IPS-15b (cell line): ENCODE measurements at regions not wholly inside any gene's neighbourhood (a gene's known extent, or its start where the extent isn't known, plus 50 kb on each side); places are given as distances from the start of the nearest gene placed in this dataset.

Experiments
- H3K27me3 ChIP-seq: one replicate; pipeline ENCODE4 v1.6.1; 2013; ENCODE audit warnings: low read length; ENCODE audit not compliant: control insufficient read depth, insufficient read depth
- H3K36me3 ChIP-seq: one replicate; pipeline ENCODE4 v1.6.1; 2013; ENCODE audit warnings: low read length; ENCODE audit not compliant: control insufficient read depth, insufficient read depth
- H3K4me1 ChIP-seq: one replicate; pipeline ENCODE4 v1.6.1; 2013; ENCODE audit warnings: mild to moderate bottlenecking, low read length; ENCODE audit not compliant: control insufficient read depth, insufficient read depth
- H3K4me3 ChIP-seq: one replicate; pipeline ENCODE4 v1.5.1; 2013; ENCODE audit warnings: low read depth, low read length
- H3K9ac ChIP-seq: one replicate; pipeline ENCODE4 v1.6.1; 2013; ENCODE audit warnings: low read depth, mild to moderate bottlenecking, low read length
- H3K9me3 ChIP-seq: one replicate; pipeline ENCODE4 v1.6.1; 2013; ENCODE audit warnings: mild to moderate bottlenecking, low read length; ENCODE audit not compliant: control insufficient read depth, insufficient read depth

DNA sequence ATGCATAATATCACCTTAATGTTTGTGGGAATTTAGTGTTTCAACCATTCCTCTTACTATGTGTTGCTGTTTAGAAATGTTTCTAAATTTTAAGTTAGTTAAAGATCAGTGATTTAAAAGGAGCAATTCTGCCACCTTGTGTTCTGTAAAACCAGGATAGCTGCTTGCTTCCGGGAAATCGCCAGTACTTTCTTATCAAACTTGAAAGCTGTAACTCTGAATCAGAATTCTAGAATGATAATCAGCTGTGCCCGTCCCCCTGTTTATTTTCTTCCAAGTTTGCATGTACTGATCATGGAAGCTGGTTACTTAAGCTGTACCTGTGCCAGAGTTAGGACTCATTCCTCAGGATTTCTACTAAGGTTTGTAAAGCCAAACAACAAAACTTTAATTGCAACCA, 656.4 kb downstream of the LTN1 start:
- Histone ChIP-seq H3K4me3 (no peak overlapping the region), H3K36me3 (no peaks in the 10 kb centered on the region), H3K27me3 (no peaks in the 10 kb centered on the region), H3K9ac (no peak overlapping the region), H3K9me3 (no peaks in the 10 kb centered on the region), H3K4me1 (no peaks in the 10 kb centered on the region)

GRCh38 chr21:28334407-28334806, 658.3 kb downstream of the LTN1 start:
- H3K36me3 ChIP-seq: no peaks in the 10 kb centered on the region
- H3K4me3 ChIP-seq: no peak overlapping the region
- peaks cover 4% of the 10 kb centered on the region for H3K9me3 ChIP-seq

DNA sequence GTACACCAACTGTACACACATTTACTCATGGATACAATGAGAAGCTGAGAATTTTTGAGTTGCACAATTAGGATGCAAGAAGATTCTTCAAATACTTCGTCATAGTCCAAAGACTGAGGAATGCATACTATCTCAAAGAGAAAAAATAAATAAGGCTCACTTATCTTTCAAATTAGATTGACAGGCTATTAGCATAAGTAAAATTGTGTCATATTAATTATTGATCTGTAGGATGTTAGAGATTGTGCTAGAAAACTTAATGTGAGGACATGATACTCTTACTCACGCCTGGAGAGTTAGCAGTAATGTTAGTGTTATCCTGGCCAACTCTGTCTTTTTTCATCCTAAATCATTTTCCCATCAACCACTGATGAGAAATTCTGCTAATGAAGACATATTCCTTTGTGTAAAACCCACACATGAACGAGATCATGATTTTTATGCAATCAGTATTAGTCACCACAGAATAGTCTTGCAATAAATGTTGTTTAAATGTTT, 659.0 kb downstream of the LTN1 start:
- H3K9me3 ChIP-seq: peaks cover 4% of the 10 kb centered on the region
- no peak overlapping the region for H3K4me3 ChIP-seq
- no peak overlapping the region for H3K9ac ChIP-seq

More at GRCh38 chr21:28334407-28334806, 658.3 kb downstream of the LTN1 start:
- Histone ChIP-seq H3K9ac (no peak overlapping the region), H3K27me3 (no peaks in the 10 kb centered on the region), H3K4me1 (no peaks in the 10 kb centered on the region)

GRCh38 chr21:28332796-28333195, 659.9 kb downstream of the LTN1 start:
- Histone ChIP-seq H3K27me3 (no peaks in the 10 kb centered on the region), H3K4me3 (no peak overlapping the region), H3K9ac (no peak overlapping the region), H3K4me1 (no peaks in the 10 kb centered on the region), H3K9me3 (peaks cover 4% of the 10 kb centered on the region), H3K36me3 (no peaks in the 10 kb centered on the region)

More for the DNA sequence above, 659.0 kb downstream of the LTN1 start:
- Histone ChIP-seq H3K4me1 (no peaks in the 10 kb centered on the region), H3K36me3 (no peaks in the 10 kb centered on the region), H3K27me3 (no peaks in the 10 kb centered on the region)

GRCh38 chr21:28325618-28326017, 667.1 kb downstream of the LTN1 start:
- no peak overlapping the region for H3K9ac ChIP-seq
- no peaks in the 10 kb centered on the region for H3K36me3 ChIP-seq
- H3K4me3 ChIP-seq: no peak overlapping the region
- H3K4me1 ChIP-seq: peaks cover 17% of the 10 kb centered on the region
- H3K9me3 ChIP-seq: peaks cover 4% of the 10 kb centered on the region
- H3K27me3 ChIP-seq: no peaks in the 10 kb centered on the region

DNA sequence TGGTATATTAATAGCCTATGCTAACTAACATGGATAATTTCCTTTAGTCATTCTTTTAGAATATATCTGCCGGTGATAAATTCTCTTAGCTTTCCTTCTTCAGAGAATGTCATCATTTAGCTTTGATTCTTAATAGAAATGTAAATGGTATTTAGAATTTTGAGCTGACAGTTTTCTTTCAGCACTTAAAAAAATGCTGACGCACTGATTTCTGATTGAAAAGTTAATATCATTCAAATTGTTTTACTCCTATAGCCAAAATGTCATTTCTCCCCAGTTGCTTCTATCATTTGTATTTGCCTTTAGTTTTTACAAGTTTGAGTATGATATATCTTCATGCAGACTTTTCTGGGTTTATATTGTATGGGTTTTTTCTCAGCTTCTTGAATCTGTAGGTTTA, 668.0 kb downstream of the LTN1 start:
- H3K4me1 ChIP-seq: peaks cover 17% of the 10 kb centered on the region
- H3K9me3 ChIP-seq: peaks cover 1% of the 10 kb centered on the region
- H3K36me3 ChIP-seq: no peaks in the 10 kb centered on the region
- no peaks in the 10 kb centered on the region for H3K27me3 ChIP-seq
- H3K4me3 ChIP-seq: no peak overlapping the region
- H3K9ac ChIP-seq: no peak overlapping the region

- Histone ChIP-seq H3K27me3 (no peaks in the 10 kb centered on the region), H3K4me3 (no peak overlapping the region), H3K9me3 (no peaks in the 10 kb centered on the region), H3K4me1 (no peaks in the 10 kb centered on the region), H3K9ac (no peak overlapping the region), H3K36me3 (no peaks in the 10 kb centered on the region)
Measured at GRCh38 chr21:28317177-28317950, 675.3 kb downstream of the LTN1 start.

GRCh38 chr21:28311411-28312190, 681.1 kb downstream of the LTN1 start:
- no peaks in the 10 kb centered on the region for H3K36me3 ChIP-seq
- H3K9me3 ChIP-seq: no peaks in the 10 kb centered on the region
- peaks cover 3% of the 10 kb centered on the region for H3K4me1 ChIP-seq
- H3K9ac ChIP-seq: no peak overlapping the region
- no peak overlapping the region for H3K4me3 ChIP-seq
- no peaks in the 10 kb centered on the region for H3K27me3 ChIP-seq

DNA sequence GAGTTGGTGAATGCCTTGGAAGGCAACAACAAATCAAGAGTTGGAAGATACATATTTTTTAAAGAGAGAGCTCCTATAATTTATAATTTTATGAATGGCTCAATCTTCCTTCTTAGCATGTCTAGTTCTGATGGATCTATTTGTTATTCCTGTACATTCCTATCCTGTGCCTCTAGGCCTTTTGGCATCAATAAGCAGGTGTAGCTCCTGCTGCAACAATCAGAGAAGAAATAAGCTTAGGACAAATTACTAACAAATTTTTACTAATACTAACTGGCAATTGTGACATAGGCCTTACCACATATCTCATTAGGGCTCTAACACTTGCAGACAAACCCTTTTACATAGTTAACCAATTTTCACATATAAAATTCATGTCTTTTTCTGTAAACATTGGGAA, 682.0 kb downstream of the LTN1 start:
- no peak overlapping the region for H3K4me3 ChIP-seq
- no peaks in the 10 kb centered on the region for H3K9me3 ChIP-seq
- peaks cover 3% of the 10 kb centered on the region for H3K4me1 ChIP-seq
- no peaks in the 10 kb centered on the region for H3K36me3 ChIP-seq
- no peaks in the 10 kb centered on the region for H3K27me3 ChIP-seq
- no peak overlapping the region for H3K9ac ChIP-seq

GRCh38 chr21:28310171-28310685, 682.4 kb downstream of the LTN1 start:
- H3K9me3 ChIP-seq: no peaks in the 10 kb centered on the region
- H3K9ac ChIP-seq: no peak overlapping the region
- H3K4me1 ChIP-seq: peaks cover 3% of the 10 kb centered on the region
- H3K27me3 ChIP-seq: no peaks in the 10 kb centered on the region
- no peaks in the 10 kb centered on the region for H3K36me3 ChIP-seq
- H3K4me3 ChIP-seq: no peak overlapping the region

DNA sequence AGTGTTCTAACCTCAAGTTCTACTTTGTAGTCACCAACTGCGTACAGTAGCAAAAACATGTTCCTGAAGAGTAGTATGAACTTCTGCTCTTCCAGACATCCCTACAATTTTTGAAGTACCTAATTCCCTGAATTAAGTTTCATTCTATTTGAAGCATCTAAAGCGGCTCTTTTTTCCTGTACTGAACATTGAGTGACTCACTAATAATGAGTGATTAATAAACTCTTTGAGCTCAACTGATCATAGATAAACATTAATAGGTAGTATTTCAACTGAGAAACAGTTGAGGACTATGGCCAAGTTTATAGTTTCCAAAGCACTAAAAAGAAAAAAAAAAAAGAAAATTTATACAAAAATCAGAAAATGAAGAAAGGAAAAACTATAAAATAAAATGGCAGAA, 683.1 kb downstream of the LTN1 start:
- H3K9me3 ChIP-seq: no peaks in the 10 kb centered on the region
- no peak overlapping the region for H3K4me3 ChIP-seq
- no peak overlapping the region for H3K9ac ChIP-seq
- H3K36me3 ChIP-seq: no peaks in the 10 kb centered on the region
- H3K27me3 ChIP-seq: no peaks in the 10 kb centered on the region
- peaks cover 3% of the 10 kb centered on the region for H3K4me1 ChIP-seq
